Activated T-helper 1 cell treated with anti-CD3 and anti-CD28 coated beads, Interleukin-2, amount 50 U/mL, for 16 hours (primary cell): ENCODE measurements at regions not wholly inside any gene's neighbourhood (a gene's known extent, or its start where the extent isn't known, plus 50 kb on each side); places are given as distances from the start of the nearest gene placed in this dataset.

ENCODE experiments used
- DNase-seq, 2 donors: peaks; one replicate each; pipeline ENCODE4 v3.0.0-alpha.2; 2020; ENCODE audit warnings: low read depth in 1 of 2, low spot score in 1 of 2

DNA sequence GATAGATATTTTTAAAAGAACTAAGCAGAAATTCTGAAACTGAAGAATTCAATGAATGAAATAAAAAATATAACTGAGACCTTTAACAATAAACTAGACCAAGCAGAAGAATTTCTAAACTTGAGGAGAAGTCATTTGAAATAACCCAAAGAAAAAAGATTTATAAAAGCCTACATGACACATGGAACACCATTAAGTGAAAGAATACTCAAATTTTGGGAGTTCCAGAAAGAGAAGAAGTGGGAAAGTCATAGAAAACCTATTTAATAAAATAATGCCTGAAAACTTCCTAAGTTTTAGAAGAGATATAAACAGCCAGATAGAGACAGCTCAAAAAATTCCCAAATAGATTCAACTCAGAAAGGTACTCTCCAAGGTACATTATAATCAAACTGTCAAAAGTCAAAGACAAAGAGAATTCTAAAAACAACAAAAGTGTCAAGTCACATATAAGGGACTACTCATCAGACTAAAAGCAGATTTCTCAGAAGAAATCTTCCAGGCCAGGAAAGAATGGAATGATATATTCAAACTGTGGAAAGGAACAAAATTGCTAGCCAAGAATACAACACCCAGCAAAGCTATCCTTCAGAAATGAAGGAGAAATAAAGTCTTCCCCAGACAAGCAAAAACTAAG, 72.9 kb upstream of the GNAZ start:
- DNase-seq = no peak

DNA sequence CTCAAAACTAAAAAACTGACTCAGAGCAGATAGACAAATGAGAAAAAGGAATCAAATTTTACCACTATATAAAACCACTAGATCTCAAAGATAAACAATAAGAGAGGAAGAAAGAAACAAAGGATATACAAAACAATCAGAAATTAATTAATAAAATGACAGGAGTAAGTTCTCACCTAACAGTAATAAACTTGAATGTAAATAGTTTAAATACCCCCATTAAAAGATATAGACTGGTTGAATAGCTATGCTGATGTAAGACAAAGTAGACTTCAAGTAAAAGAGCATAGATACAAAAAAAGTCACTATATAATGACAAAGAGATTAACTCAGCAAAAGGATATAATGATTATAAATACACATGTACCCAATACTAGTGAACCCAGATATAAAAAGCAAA, 72.3 kb upstream of the GNAZ start:
- no peak for DNase-seq

DNA sequence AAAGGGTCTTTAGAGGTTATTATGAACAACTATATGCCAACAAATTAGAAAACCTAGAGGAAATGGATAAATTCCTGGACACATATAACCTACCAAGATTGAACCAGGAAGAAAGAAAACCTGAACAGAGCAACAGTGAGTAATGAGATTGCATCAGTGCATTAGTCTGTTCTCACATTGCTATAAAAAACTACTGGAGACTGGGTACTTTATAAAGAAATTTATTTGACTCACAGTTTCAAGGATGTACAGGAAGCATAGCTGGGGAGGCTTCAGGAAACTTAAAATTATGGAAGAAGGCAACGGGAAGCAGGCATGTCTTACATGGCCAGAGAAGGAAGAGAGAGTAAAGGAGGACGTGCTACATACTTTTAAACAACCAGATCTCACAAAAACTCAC, 70.8 kb upstream of the GNAZ start:
- no peak for DNase-seq

DNA sequence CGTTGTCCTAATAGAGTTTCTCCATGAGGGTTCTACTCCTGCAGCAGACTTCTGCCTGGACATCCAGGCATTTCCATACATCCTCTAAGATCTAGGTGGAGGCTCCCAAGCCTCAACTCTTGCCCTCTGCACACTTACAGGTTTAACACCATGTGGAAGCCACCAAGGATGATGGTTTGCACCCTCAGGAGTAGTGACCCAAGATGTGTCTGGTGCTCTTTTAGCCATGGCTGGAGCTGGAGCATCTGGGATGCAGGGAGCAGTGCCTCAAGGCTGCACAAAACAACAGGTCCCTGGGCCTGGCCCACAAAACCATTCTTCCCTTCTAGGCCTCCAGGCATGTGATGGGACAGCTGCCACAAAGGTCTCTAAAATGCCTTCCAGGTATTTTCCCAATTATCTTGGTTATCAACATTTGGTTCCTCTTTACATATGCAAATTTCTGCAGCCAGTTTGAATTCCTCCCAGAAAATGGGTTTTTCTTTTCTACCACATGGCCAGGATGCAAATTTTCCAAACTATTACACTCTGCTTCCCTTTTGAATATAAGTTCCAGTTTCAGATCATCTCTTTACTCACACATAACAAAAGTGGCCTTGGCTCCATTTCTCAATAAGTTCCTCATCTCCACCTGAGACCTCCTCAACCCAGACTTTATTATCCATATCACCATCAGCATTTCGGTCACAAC, 69.5 kb upstream of the GNAZ start:
- DNase-seq = no peak

DNA sequence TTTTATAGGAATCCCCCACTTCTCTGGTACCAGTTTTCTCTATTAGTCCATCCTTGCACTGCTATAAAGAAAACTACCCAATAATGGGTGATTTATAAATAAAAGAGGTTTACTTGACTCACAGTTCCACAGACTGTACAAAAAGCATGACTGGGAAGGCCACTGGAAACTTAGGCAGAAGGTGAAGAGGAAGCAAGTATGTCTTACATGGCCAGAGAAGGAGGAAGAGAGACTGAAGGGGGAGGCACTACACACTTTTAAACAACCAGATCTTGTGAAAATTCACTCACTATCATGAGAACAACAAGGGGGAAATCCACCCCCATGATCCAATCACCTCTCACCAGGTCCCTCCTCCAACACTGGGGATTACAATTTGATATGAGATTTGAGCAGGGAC, 68.9 kb upstream of the GNAZ start:
- no peak for DNase-seq

DNA sequence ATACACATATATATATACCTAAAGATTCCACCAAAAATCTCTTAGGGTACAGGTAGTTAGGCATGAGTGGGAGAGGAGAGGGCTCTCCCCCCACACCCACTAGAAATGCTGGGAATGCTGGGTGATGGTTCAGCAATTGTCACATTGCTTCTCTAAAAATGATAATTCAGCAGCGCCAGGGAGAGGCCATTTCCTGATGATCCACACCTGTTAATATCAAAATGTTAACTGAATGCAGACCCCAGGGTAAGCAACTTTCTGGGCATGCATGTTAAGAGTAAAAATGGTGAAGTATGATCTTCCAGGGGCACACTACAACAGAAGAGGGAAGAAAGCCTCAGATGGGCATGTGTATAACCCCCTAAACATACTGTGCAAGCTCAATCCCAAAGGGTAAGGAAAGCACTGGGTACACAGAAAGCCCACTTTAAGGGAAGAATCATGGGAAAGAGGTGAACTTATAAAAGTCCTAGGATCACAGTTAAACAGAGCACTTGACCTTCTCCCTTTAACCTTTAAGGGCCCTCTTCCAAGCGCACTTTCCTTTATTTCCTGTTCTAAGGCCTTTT, 67.6 kb upstream of the GNAZ start:
- no peak for DNase-seq

DNA sequence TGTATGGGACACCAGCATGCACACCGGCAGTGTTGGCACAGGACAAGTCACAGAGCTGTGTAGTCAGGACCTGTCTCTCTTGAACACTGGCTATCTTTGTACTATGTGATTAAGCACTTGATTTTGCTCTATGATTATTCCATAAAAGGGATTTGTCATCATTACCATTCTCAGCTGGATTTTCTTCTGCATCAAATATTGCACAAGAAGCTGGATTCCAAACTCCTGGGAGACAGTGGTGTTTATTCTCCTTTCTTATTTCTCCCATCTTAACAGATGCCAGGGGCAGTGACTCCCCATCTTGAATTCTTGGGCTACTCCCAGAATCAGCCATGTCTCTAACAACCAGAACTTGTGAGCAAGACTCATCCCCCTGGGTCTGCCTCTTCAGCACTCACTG, 62.5 kb upstream of the GNAZ start:
- DNase-seq = no peak

DNA sequence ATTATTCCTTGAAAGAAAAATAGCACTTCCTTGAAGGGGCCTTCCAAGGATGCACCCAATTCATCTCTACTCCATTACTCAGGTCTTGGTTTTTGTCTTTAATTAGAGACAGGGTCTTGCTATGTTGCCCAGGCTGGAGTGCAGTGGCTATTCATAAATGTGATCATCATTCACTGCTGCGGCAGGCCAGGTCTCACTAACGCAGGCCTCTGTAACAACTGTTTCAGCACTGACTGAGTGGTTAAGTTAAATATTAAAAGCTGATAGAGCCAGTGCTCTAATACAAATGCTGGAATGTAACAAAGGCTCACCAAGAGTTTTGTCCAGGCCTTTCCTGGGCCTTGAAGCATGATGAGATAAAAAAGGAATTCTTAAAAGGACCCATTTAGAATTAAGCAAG, 61.4 kb upstream of the GNAZ start:
- no peak for DNase-seq
